HG03520 (cell line): ENCODE measurements at regions not wholly inside any gene's neighbourhood (a gene's known extent, or its start where the extent isn't known, plus 50 kb on each side); places are given as distances from the start of the nearest gene placed in this dataset.
"Not testable (repeated sequence)": the region's sequence is repeated elsewhere in the genome, so short reads cannot be mapped to it uniquely, and the experiment has no call there.

Experiments used
- ATAC-seq: cut with Tn5 transposase; IDR thresholded peaks from one replicate; pipeline ENCODE4 v1.9.1; 2021; ENCODE audit warnings: mild to moderate bottlenecking, moderate library complexity; ENCODE audit not compliant: unreplicated experiment

DNA sequence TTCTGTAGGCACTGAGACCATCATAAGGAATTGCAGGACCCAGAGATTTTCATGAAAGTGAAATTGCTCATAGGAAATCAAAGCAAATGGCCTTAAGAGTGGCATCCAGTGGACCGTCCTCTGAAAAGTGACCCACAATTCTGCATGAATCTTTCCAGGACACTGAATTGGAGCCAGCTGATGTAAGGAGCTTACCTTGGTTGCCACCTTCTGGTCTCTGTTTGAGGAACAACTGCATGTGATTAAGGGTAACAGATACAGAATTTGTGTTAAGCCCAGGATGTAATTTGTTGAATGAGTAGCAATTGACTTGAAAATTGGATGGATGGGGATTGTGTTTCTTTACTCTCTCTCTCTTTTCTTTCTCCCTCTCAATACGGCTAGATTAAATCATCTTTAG lies 49.9 kb upstream of the GAS1 start:
- ATAC-seq = no peak

GRCh38 chr9:86997951-86998350 lies 50.6 kb upstream of the GAS1 start:
- no peak for ATAC-seq

DNA sequence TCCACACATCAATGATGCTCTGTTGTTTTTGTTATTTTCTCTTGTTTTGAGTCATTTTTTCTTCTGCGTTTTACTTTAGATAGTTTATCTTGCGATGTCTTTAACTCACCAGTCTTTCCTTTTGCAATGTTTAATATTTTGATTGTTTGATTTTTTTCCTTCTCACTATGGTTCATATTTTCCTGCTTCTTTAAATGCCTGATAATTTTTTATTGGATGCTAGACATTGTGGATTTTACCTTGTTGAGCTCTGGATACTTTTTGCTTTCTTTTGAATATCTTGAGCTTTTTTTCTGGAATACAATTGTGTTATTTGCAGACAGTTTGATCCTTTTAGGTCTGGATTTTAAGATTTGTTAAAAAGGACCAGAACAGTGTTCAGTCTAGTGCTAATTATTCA lies 55.2 kb upstream of the GAS1 start:
- ATAC-seq = no peak

DNA sequence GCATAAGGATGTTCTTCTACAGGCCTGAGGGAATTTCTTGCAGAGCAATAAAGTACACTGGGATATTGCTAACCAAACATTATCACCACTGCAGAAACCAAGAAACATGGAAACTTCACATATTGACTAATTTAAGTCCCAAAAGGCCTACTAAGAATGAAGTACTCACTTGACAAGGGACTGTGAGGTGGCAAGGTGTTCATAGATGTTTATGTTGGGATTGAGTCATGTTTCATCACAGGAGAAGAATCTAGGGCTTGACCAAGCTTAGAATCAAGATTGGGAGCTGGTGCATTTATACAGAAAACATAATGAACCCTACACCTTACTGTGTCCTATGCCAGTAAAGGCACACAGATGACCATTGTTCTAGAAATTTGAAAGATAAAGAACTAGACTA lies 56.7 kb upstream of the GAS1 start:
- ATAC-seq = no peak

DNA sequence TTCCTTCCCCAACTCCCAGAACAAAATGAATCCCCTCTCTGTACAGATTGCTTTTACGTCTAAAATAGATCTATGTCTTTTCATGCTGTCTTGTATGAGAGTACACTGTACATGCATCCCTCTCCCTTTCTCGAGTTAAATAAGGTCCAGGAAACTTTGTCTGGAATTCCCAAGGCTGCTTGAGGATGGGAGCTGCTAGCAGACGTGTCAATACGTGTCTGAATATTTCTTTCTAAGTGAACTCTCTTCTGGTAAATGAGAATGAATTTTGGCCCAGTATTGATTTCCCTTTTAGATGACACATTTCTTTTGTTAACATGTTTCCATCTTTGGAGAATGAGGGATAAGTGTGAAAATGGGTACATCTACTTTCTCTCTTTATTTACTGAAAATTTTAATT lies 59.6 kb upstream of the GAS1 start:
- no peak for ATAC-seq

DNA sequence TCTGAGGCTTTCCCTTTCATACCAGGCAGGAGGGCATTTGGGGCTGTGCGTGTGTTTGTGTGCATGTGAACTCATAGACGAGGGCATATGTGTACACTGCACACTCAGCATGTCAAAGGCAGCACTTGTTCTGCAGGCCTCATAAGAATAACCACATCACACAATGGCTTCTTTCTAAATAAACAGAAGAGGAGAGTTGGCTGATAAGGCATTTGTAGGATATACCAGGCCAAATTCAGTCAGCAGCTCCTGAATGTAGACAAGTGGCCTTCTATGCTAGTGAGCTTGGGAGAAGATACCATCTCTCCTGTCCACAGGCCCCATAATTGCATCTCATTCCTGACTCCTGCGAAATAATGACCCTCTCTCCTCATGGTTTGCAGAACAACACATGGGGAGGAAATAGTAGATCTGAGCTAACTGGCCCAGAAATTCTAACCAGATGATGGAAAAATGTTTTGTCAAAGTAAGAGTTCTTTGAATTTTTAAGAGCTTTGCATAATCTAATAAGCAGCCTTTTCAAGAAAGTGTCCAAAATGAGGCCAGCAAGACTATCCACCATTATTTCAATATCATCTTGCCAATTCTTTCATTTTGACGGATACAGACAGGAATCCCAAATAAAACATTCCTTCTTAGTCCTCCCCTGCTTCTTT lies 60.5 kb upstream of the GAS1 start:
- ATAC-seq = no peak

DNA sequence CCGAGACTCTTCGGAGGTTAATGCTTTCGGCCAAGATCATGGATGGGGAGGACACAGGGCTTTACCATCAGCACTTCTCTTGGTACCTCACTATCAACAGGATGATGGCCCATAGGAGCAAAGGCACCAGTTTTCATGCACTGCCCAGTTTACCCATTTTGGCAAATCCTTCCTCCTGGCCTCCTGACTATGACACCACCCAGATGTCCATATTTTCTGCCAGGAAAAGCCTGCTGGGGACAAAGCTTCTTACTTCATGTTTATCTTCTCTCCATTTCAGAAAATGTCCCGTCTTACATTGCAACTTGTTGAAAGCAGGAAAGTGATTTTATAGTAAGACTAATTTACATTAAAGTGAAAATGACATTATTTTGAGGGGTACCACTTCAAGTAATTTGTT lies 61.4 kb upstream of the GAS1 start:
- ATAC-seq = no peak

- ATAC-seq = no peak
These were observed 63.3 kb upstream of the GAS1 start for GRCh38 chr9:87010626-87011025.

- ATAC-seq = no peak
These were observed 64.2 kb upstream of the GAS1 start for GRCh38 chr9:87011551-87011950.

- no peak for ATAC-seq
These were observed 66.2 kb upstream of the GAS1 start for GRCh38 chr9:87013490-87013889.

DNA sequence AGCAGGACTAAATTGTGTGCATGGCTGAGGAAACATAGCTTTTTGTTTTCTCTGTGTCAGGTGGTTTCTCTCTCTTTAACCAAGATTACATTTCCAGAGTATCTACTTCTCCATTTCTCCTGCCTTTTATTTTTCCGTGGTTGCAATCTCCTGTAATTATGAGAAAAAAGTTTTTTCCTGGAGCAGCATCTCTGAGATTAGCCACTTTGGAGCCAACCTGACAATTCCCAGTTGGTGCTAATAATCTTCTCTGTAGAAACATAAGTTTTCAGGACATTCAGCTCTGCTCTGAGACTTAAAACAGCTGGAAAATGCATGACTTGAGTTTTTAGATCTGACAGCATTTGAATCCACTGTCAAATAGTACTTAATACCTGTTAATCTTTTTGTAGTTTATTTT lies 67.1 kb upstream of the GAS1 start:
- ATAC-seq = no peak

DNA sequence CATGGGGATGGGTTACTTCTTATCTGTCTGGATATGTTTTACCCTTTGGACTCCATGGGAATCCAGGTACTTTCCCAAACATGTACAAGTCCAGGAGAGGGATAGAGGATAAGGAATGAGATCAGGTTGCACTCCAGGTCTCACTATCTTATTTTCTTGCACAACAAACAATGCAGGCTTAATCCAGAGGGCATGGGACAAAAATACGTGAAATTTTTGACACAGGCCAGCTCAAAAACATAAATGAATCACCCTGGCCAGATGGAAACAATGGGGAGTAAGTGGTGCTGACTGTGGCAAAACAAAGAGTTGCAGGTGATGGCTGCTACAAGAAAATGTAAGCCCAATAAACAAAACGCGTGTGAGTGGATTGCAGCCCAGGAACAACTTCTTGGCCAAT lies 69.4 kb upstream of the GAS1 start:
- no peak for ATAC-seq

- ATAC-seq = no peak
These were observed 73.1 kb upstream of the GAS1 start for GRCh38 chr9:87020169-87020950.

GRCh38 chr9:87022178-87022577 lies 74.9 kb upstream of the GAS1 start:
- no peak for ATAC-seq

- ATAC-seq = no peak
These were observed 78.9 kb upstream of the GAS1 start for GRCh38 chr9:87026204-87026603.

GRCh38 chr9:87028836-87029235 lies 81.5 kb upstream of the GAS1 start:
- not testable (repeated sequence) for ATAC-seq

GRCh38 chr9:87029905-87030304 lies 82.6 kb upstream of the GAS1 start:
- ATAC-seq = no peak

DNA sequence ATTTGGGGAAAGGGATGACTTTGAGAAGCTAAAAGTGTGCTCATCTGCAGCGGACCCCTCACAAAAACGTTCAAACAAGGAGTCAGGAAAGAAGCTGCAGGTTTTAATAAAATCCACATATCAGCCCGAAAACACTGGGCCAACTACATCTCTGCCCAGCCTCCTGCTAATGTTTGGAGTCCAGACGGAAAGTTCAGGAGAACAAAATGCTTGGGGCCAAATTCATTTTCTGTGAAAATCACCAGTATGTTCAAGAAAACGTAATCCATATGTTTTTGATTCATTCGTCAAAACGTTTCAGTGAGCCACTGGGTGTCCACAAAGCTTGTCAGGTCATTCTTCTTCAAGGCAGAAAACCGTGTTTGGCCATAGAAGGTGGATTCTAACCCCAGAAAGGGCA lies 87.5 kb upstream of the GAS1 start:
- ATAC-seq = no peak

GRCh38 chr9:87035879-87036278 lies 88.6 kb upstream of the GAS1 start:
- no peak for ATAC-seq

DNA sequence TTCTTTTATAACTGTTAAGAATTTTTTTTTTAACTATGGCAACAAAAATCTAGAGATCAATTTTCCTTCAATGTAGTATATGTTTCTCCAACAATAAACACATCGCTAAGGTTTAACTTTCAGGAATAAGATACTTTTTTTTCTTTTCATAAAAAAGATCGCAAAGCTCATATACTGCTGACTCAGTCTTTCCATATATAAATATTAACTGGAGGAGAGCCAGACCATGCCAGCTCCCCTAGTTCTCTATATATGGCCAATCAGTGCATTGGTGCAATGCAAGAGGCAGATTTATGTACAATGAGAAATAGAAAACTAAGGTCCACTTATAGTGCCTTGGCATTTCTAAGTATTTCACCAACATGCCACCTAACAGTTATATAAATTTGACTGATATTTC lies 89.2 kb upstream of the GAS1 start:
- no peak for ATAC-seq

- ATAC-seq = no peak
These were observed 92.6 kb upstream of the GAS1 start for GRCh38 chr9:87039809-87040392.

DNA sequence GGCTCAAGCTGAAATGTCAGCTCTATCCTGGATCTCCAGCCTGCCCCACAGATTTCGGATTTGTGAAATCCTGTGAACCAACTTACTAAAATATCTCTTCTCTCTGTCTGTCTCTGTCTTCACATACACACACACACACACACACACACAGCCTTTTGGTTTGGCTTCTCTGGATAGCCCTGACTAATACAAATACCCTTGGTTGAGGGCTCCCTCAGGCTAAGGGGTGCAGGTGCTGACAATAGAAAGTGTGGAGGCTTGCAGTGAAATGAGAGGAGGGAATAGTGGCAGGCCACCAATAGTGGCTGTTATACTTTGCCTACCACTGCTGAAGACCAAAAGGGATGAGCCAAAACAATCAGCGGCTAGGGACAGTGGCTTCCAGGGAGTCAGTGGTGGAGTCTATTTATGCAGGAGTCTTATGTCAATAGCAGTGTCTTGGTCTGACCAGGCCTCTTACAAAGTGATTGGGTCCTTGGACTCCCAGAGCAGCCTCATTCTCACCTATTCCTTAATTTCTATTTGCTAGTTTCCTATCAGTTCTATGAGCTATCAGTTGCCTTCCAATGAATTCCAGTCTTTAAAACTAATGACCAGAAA lies 93.2 kb upstream of the GAS1 start:
- ATAC-seq = no peak
